Skeletal muscle cell (primary cell): ENCODE measurements at regions not wholly inside any gene's neighbourhood (a gene's known extent, or its start where the extent isn't known, plus 50 kb on each side); places are given as distances from the start of the nearest gene placed in this dataset.
A peak's percentile ranks its signal among the peaks of the same experiment; 100 is the strongest.

Experiments used
- DNase-seq: peaks from one replicate; pipeline ENCODE4 v3.0.0-alpha.2; 2010; ENCODE audit warnings: low read depth
- H3K4me3 ChIP-seq: 2 replicates; pipeline ENCODE4 v1.5.1; 2011; ENCODE audit warnings: low read depth, mild to moderate bottlenecking, control low read depth, low read length, moderate library complexity

GRCh38 chr3:23644099-23644498 lies 161.7 kb upstream of the UBE2E1 start:
- DNase-seq: no peak
- no peak overlapping the region for H3K4me3 ChIP-seq

GRCh38 chr3:23644676-23645075 lies 161.1 kb upstream of the UBE2E1 start:
- H3K4me3 ChIP-seq: no peak overlapping the region
- DNase-seq: no peak

GRCh38 chr3:23645533-23646183 lies 160.1 kb upstream of the UBE2E1 start:
- no peak overlapping the region for H3K4me3 ChIP-seq
- DNase-seq: no peak

- no peak for DNase-seq
- H3K4me3 ChIP-seq: no peak overlapping the region
Observed at GRCh38 chr3:23646184-23646920, 159.4 kb upstream of the UBE2E1 start.

- no peak overlapping the region for H3K4me3 ChIP-seq
- no peak for DNase-seq
Observed at GRCh38 chr3:23647706-23648258, 158.0 kb upstream of the UBE2E1 start.

- no peak for DNase-seq
Observed at GRCh38 chr3:23648326-23648995, 157.3 kb upstream of the UBE2E1 start.

GRCh38 chr3:23648996-23649395 lies 156.8 kb upstream of the UBE2E1 start:
- no peak overlapping the region for H3K4me3 ChIP-seq
- DNase-seq: no peak

More at GRCh38 chr3:23648326-23648995, 157.3 kb upstream of the UBE2E1 start:
- no peak overlapping the region for H3K4me3 ChIP-seq

GRCh38 chr3:23649448-23649847 lies 156.3 kb upstream of the UBE2E1 start:
- no peak overlapping the region for H3K4me3 ChIP-seq
- no peak for DNase-seq

GRCh38 chr3:23650371-23651140 lies 155.2 kb upstream of the UBE2E1 start:
- peak; percentile 94 for DNase-seq
- no peak overlapping the region for H3K4me3 ChIP-seq

GRCh38 chr3:23653647-23654525 lies 151.9 kb upstream of the UBE2E1 start:
- no peak for DNase-seq
- H3K4me3 ChIP-seq: no peak overlapping the region

- DNase-seq: no peak
- H3K4me3 ChIP-seq: no peak overlapping the region
Observed at GRCh38 chr3:23654571-23654970, 151.2 kb upstream of the UBE2E1 start.

GRCh38 chr3:23655749-23656148 lies 150.0 kb upstream of the UBE2E1 start:
- DNase-seq: no peak
- no peak overlapping the region for H3K4me3 ChIP-seq

- DNase-seq: no peak
- no peak overlapping the region for H3K4me3 ChIP-seq
Observed at GRCh38 chr3:23656199-23656598, 149.6 kb upstream of the UBE2E1 start.

GRCh38 chr3:23656821-23657220 lies 148.9 kb upstream of the UBE2E1 start:
- H3K4me3 ChIP-seq: no peak overlapping the region
- no peak for DNase-seq

- H3K4me3 ChIP-seq: no peak overlapping the region
- DNase-seq: no peak
Observed at GRCh38 chr3:23657647-23658046, 148.1 kb upstream of the UBE2E1 start.

- H3K4me3 ChIP-seq: no peak overlapping the region
- no peak for DNase-seq
Observed at GRCh38 chr3:23659274-23659673, 146.5 kb upstream of the UBE2E1 start.

- H3K4me3 ChIP-seq: no peak overlapping the region
- no peak for DNase-seq
Observed at GRCh38 chr3:23659840-23660430, 145.8 kb upstream of the UBE2E1 start.

GRCh38 chr3:23662079-23662617 lies 143.6 kb upstream of the UBE2E1 start:
- H3K4me3 ChIP-seq: no peak overlapping the region

More at GRCh38 chr3:23662079-23662617, 143.6 kb upstream of the UBE2E1 start:
- no peak for DNase-seq
